GM23338 (cell line): ENCODE measurements at regions not wholly inside any gene's neighbourhood (a gene's known extent, or its start where the extent isn't known, plus 50 kb on each side); places are given as distances from the start of the nearest gene placed in this dataset.

Experiments used
- ATAC-seq: fragments of 200-7000 bp; cut with Tn5 transposase; 3 replicates; pipeline ENCODE4 v1.9.1; 2020
- DNase-seq: peaks from one replicate; pipeline ENCODE4 v3.0.0-alpha.2; 2015; ENCODE audit warnings: low spot score
- H2AFZ ChIP-seq: fragments of 200-600 bp; sonication (generic); 2 replicates; pipeline ENCODE4 v1.8.0; 2016; ENCODE audit warnings: antibody characterized with exemption, mild to moderate bottlenecking, moderate library complexity
- H3F3A ChIP-seq: fragments of 200-600 bp; sonication (generic); replicated peaks from 2 replicates; pipeline ENCODE4 v1.8.0; 2017; ENCODE audit warnings: antibody characterized with exemption, mixed run types, low read depth
- H3K27ac ChIP-seq: fragments of 200-600 bp; sonication (generic); 2 replicates; pipeline ENCODE4 v1.6.1; 2016; ENCODE audit warnings: low read depth
- H3K27me3 ChIP-seq: fragments of 200-600 bp; sonication (generic); 2 replicates; pipeline ENCODE4 v1.8.0; 2016; ENCODE audit warnings: mild to moderate bottlenecking, mixed run types, moderate library complexity; ENCODE audit not compliant: insufficient read depth
- H3K36me3 ChIP-seq: fragments of 200-600 bp; sonication (generic); 2 replicates; pipeline ENCODE4 v1.8.0; 2016; ENCODE audit warnings: mild to moderate bottlenecking; ENCODE audit not compliant: insufficient read depth
- H3K4me1 ChIP-seq: fragments of 200-600 bp; sonication (generic); 2 replicates; pipeline ENCODE4 v1.8.0; 2016; ENCODE audit warnings: mild to moderate bottlenecking, moderate library complexity; ENCODE audit not compliant: insufficient read depth
- H3K4me2 ChIP-seq: fragments of 200-600 bp; sonication (generic); 2 replicates; pipeline ENCODE4 v1.7.1; 2017; ENCODE audit warnings: mixed run types
- H3K4me3 ChIP-seq: fragments of 200-600 bp; sonication (generic); 2 replicates; pipeline ENCODE4 v1.6.1; 2016; ENCODE audit warnings: mixed run types
- H3K79me2 ChIP-seq: fragments of 200-600 bp; sonication (generic); replicated peaks from 2 replicates; pipeline ENCODE4 v1.8.0; 2017; ENCODE audit warnings: mild to moderate bottlenecking; ENCODE audit not compliant: insufficient read depth
- H3K9me2 ChIP-seq: fragments of 200-600 bp; sonication (generic); 2 replicates; pipeline ENCODE4 v1.8.0; 2017; ENCODE audit not compliant: insufficient read depth
- H4K20me1 ChIP-seq: fragments of 200-600 bp; sonication (generic); replicated peaks from 2 replicates; pipeline ENCODE4 v1.8.0; 2017; ENCODE audit warnings: mild to moderate bottlenecking; ENCODE audit not compliant: insufficient read depth
- H3K27ac Mint-ChIP-seq: 2 replicates; pipeline ENCODE4 v1.8.0; 2020; ENCODE audit warnings: inconsistent platforms, mild to moderate bottlenecking, moderate library complexity, mixed read lengths
- H3K27me3 Mint-ChIP-seq: 3 replicates; pipeline ENCODE4 v1.8.0; 2022; ENCODE audit warnings: low read depth, mild to moderate bottlenecking, moderate library complexity, mixed read lengths, inconsistent platforms; ENCODE audit not compliant: insufficient read depth, poor library complexity
- H3K36me3 Mint-ChIP-seq: 3 replicates; pipeline ENCODE4 v1.8.0; 2021; ENCODE audit warnings: low read depth, mild to moderate bottlenecking, inconsistent platforms, moderate library complexity, mixed read lengths
- H3K4me1 Mint-ChIP-seq: 3 replicates; pipeline ENCODE4 v1.8.0; 2020; ENCODE audit warnings: mild to moderate bottlenecking, inconsistent platforms, mixed read lengths
- H3K4me3 Mint-ChIP-seq: 3 replicates; pipeline ENCODE4 v1.8.0; 2021; ENCODE audit warnings: moderate library complexity, mild to moderate bottlenecking, inconsistent platforms, mixed read lengths
- H3K9me3 Mint-ChIP-seq: 3 replicates; pipeline ENCODE4 v1.8.0; 2020; ENCODE audit warnings: moderate library complexity, mild to moderate bottlenecking, inconsistent platforms, mixed read lengths
- CREB1 ChIP-seq: fragments of 250-450 bp; sonication (Bioruptor Pico); IDR thresholded peaks from 2 replicates; pipeline ENCODE4 v1.5.0; 2020; ENCODE audit warnings: low read depth, mild to moderate bottlenecking, moderate library complexity
- EZH2phosphoT487 ChIP-seq: fragments of 200-600 bp; sonication (generic); IDR thresholded peaks from one replicate; pipeline ENCODE4 v1.8.1; 2018; ENCODE audit warnings: antibody characterized with exemption; ENCODE audit not compliant: unreplicated experiment
- NANOG ChIP-seq: IDR thresholded peaks from 2 replicates; pipeline ENCODE4 v1.6.1; 2016; ENCODE audit warnings: antibody characterized with exemption, borderline replicate concordance
- STAT1 ChIP-seq: IDR thresholded peaks from one replicate; pipeline ENCODE4 v1.6.1; 2016; ENCODE audit warnings: antibody characterized with exemption; ENCODE audit not compliant: unreplicated experiment
- TF ChIP-seq, protein P1 (sequence below): fragments of 250-450 bp; sonication (Bioruptor Pico); IDR thresholded peaks from 2 replicates; pipeline ENCODE4 v1.5.0; 2020; ENCODE audit warnings: mild to moderate bottlenecking, moderate library complexity
- TF ChIP-seq, protein P2 (sequence below), 2 experiments: fragments of 200-600 bp in 1 of 2; sonication (generic) in 1 of 2; conservative IDR thresholded peaks; 2 replicates each; pipeline versions ENCODE4 v1.5.1 to v1.6.1; 2016 to 2017; ENCODE audit warnings: antibody characterized with exemption in 2 of 2, low read depth in 2 of 2, mild to moderate bottlenecking in 2 of 2, moderate library complexity in 1 of 2
- TF ChIP-seq, protein P3 (sequence below): IDR thresholded peaks from 2 replicates; pipeline ENCODE4 v1.6.1; 2016; ENCODE audit warnings: antibody characterized with exemption
- TF ChIP-seq, protein P4 (sequence below): IDR thresholded peaks from one replicate; pipeline ENCODE4 v1.6.1; 2018; ENCODE audit warnings: antibody characterized with exemption; ENCODE audit not compliant: unreplicated experiment

DNA sequence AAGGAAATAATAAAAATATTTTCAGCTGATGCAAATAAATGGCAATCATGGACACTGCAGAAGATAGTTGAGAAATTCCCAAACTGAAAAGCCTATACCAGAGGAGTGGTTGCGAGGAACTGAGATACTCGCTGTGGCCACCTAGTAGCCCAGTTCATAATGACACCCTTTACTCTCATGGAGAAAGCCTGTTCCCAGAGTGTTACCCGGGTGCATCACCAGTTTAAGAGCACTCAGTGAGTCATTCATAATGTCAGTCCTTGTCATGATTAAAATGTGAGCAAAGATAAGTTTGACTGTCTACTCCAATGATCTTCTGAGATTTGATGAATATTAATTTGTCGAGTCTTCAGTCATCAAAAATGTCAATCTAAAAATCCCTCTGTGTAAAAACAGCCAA, 138.4 kb upstream of the LRRC3B start:
- TF ChIP-seq, protein P1, sequence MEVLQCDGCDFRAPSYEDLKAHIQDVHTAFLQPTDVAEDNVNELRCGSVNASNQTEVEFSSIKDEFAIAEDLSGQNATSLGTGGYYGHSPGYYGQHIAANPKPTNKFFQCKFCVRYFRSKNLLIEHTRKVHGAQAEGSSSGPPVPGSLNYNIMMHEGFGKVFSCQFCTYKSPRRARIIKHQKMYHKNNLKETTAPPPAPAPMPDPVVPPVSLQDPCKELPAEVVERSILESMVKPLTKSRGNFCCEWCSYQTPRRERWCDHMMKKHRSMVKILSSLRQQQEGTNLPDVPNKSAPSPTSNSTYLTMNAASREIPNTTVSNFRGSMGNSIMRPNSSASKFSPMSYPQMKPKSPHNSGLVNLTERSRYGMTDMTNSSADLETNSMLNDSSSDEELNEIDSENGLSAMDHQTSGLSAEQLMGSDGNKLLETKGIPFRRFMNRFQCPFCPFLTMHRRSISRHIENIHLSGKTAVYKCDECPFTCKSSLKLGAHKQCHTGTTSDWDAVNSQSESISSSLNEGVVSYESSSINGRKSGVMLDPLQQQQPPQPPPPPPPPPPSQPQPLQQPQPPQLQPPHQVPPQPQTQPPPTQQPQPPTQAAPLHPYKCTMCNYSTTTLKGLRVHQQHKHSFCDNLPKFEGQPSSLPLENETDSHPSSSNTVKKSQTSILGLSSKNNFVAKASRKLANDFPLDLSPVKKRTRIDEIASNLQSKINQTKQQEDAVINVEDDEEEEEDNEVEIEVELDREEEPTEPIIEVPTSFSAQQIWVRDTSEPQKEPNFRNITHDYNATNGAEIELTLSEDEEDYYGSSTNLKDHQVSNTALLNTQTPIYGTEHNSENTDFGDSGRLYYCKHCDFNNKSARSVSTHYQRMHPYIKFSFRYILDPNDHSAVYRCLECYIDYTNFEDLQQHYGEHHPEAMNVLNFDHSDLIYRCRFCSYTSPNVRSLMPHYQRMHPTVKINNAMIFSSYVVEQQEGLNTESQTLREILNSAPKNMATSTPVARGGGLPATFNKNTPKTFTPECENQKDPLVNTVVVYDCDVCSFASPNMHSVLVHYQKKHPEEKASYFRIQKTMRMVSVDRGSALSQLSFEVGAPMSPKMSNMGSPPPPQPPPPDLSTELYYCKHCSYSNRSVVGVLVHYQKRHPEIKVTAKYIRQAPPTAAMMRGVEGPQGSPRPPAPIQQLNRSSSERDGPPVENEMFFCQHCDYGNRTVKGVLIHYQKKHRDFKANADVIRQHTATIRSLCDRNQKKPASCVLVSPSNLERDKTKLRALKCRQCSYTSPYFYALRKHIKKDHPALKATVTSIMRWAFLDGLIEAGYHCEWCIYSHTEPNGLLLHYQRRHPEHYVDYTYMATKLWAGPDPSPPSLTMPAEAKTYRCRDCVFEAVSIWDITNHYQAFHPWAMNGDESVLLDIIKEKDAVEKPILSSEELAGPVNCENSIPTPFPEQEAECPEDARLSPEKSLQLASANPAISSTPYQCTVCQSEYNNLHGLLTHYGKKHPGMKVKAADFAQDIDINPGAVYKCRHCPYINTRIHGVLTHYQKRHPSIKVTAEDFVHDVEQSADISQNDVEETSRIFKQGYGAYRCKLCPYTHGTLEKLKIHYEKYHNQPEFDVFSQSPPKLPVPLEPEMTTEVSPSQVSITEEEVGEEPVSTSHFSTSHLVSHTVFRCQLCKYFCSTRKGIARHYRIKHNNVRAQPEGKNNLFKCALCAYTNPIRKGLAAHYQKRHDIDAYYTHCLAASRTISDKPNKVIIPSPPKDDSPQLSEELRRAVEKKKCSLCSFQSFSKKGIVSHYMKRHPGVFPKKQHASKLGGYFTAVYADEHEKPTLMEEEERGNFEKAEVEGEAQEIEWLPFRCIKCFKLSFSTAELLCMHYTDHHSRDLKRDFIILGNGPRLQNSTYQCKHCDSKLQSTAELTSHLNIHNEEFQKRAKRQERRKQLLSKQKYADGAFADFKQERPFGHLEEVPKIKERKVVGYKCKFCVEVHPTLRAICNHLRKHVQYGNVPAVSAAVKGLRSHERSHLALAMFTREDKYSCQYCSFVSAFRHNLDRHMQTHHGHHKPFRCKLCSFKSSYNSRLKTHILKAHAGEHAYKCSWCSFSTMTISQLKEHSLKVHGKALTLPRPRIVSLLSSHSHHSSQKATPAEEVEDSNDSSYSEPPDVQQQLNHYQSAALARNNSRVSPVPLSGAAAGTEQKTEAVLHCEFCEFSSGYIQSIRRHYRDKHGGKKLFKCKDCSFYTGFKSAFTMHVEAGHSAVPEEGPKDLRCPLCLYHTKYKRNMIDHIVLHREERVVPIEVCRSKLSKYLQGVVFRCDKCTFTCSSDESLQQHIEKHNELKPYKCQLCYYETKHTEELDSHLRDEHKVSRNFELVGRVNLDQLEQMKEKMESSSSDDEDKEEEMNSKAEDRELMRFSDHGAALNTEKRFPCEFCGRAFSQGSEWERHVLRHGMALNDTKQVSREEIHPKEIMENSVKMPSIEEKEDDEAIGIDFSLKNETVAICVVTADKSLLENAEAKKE (CRISPR knock-in tag): no peak
- no peak for TF ChIP-seq NANOG
- TF ChIP-seq STAT1: no peak
- TF ChIP-seq, protein P2, sequence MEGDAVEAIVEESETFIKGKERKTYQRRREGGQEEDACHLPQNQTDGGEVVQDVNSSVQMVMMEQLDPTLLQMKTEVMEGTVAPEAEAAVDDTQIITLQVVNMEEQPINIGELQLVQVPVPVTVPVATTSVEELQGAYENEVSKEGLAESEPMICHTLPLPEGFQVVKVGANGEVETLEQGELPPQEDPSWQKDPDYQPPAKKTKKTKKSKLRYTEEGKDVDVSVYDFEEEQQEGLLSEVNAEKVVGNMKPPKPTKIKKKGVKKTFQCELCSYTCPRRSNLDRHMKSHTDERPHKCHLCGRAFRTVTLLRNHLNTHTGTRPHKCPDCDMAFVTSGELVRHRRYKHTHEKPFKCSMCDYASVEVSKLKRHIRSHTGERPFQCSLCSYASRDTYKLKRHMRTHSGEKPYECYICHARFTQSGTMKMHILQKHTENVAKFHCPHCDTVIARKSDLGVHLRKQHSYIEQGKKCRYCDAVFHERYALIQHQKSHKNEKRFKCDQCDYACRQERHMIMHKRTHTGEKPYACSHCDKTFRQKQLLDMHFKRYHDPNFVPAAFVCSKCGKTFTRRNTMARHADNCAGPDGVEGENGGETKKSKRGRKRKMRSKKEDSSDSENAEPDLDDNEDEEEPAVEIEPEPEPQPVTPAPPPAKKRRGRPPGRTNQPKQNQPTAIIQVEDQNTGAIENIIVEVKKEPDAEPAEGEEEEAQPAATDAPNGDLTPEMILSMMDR (conservative IDR thresholded peaks at IDR 0.05; ENCODE audit: low read depth in 2 of 2): peak; percentile 56 to 65
- H3K9me2 ChIP-seq: no peaks in the 10 kb centered on the region
- H3K4me1 ChIP-seq: no peaks in the 10 kb centered on the region
- H3K36me3 Mint-ChIP-seq: no peaks in the 10 kb centered on the region
- 0 out of 3 replicates have a peak, but pooled peaks cover 5% of the 10 kb centered on the region for H3K9me3 Mint-ChIP-seq
- H3K27ac ChIP-seq: no peak overlapping the region
- peaks cover 2% of the 10 kb centered on the region for H3K27me3 Mint-ChIP-seq
- DNase-seq (peak; percentile 74), ATAC-seq (peak; percentile 95)
- no peaks in the 10 kb centered on the region for H4K20me1 ChIP-seq
- H2AFZ ChIP-seq: no peak overlapping the region
- no peaks in the 10 kb centered on the region for H3K27me3 ChIP-seq
- no peaks in the 10 kb centered on the region for H3K79me2 ChIP-seq
- H3F3A ChIP-seq: no peaks in the 10 kb centered on the region
- no peaks in the 10 kb centered on the region for H3K4me1 Mint-ChIP-seq
- no peak overlapping the region for H3K4me3 Mint-ChIP-seq
- no peak overlapping the region for H3K4me2 ChIP-seq
- no peaks in the 10 kb centered on the region for H3K36me3 ChIP-seq
- no peak overlapping the region for H3K27ac Mint-ChIP-seq
- no peak overlapping the region for H3K4me3 ChIP-seq

DNA sequence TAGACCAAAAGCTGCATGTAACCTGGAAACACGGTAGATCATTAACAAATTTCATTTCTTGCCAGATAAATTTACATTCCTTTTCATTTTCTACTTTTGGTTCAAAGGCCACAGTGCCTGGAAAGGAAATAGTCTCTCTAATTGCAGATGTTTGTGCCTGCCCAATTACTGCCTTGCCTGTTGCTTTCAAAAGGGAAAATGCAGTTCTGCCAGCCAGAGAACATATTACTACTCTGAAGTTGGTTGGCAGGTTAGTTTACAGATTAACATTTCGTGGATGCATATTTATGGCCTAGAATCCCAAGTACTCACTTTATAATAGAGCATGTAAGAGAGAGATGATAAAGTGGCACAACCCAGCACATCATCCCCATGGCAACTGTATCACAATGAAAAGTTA, 124.3 kb upstream of the LRRC3B start:
- H4K20me1 ChIP-seq: no peaks in the 10 kb centered on the region
- H3F3A ChIP-seq: no peaks in the 10 kb centered on the region
- no peaks in the 10 kb centered on the region for H3K9me3 Mint-ChIP-seq
- peaks cover 6% of the 10 kb centered on the region; the same call in 1 of the 2 replicates for H3K9me2 ChIP-seq
- H3K4me1 ChIP-seq: no peaks in the 10 kb centered on the region
- H3K79me2 ChIP-seq: no peaks in the 10 kb centered on the region
- no peak overlapping the region for H3K4me3 ChIP-seq
- H2AFZ ChIP-seq: no peak overlapping the region
- H3K4me2 ChIP-seq: no peak overlapping the region
- no peak overlapping the region for H3K27ac Mint-ChIP-seq
- ATAC-seq (no peak), DNase-seq (no peak)
- peaks cover 2% of the 10 kb centered on the region for H3K27me3 Mint-ChIP-seq
- no peak overlapping the region for H3K4me3 Mint-ChIP-seq
- H3K27me3 ChIP-seq: no peaks in the 10 kb centered on the region
- no peak overlapping the region for H3K27ac ChIP-seq
- no peaks in the 10 kb centered on the region for H3K4me1 Mint-ChIP-seq
- H3K36me3 Mint-ChIP-seq: no peaks in the 10 kb centered on the region
- no peaks in the 10 kb centered on the region for H3K36me3 ChIP-seq
- TF ChIP-seq, protein P3, sequence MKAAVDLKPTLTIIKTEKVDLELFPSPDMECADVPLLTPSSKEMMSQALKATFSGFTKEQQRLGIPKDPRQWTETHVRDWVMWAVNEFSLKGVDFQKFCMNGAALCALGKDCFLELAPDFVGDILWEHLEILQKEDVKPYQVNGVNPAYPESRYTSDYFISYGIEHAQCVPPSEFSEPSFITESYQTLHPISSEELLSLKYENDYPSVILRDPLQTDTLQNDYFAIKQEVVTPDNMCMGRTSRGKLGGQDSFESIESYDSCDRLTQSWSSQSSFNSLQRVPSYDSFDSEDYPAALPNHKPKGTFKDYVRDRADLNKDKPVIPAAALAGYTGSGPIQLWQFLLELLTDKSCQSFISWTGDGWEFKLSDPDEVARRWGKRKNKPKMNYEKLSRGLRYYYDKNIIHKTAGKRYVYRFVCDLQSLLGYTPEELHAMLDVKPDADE: no peak
- TF ChIP-seq NANOG: no peak
- no peak for TF ChIP-seq STAT1
- no peak for TF ChIP-seq EZH2phosphoT487
- TF ChIP-seq, protein P4, sequence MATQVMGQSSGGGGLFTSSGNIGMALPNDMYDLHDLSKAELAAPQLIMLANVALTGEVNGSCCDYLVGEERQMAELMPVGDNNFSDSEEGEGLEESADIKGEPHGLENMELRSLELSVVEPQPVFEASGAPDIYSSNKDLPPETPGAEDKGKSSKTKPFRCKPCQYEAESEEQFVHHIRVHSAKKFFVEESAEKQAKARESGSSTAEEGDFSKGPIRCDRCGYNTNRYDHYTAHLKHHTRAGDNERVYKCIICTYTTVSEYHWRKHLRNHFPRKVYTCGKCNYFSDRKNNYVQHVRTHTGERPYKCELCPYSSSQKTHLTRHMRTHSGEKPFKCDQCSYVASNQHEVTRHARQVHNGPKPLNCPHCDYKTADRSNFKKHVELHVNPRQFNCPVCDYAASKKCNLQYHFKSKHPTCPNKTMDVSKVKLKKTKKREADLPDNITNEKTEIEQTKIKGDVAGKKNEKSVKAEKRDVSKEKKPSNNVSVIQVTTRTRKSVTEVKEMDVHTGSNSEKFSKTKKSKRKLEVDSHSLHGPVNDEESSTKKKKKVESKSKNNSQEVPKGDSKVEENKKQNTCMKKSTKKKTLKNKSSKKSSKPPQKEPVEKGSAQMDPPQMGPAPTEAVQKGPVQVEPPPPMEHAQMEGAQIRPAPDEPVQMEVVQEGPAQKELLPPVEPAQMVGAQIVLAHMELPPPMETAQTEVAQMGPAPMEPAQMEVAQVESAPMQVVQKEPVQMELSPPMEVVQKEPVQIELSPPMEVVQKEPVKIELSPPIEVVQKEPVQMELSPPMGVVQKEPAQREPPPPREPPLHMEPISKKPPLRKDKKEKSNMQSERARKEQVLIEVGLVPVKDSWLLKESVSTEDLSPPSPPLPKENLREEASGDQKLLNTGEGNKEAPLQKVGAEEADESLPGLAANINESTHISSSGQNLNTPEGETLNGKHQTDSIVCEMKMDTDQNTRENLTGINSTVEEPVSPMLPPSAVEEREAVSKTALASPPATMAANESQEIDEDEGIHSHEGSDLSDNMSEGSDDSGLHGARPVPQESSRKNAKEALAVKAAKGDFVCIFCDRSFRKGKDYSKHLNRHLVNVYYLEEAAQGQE: no peak
- no peak for TF ChIP-seq CREB1 (CRISPR knock-in tag)
